ENCODE measurements at regions not wholly inside any gene's neighbourhood (a gene's known extent, or its start where the extent isn't known, plus 50 kb on each side); places are given as distances from the start of the nearest gene placed in this dataset.

GRCh38 chr15:100729461-100729860 is 127.1 kb downstream of the ASB7 start:
- no peak for TF ChIP-seq NRF1 (IDR thresholded peaks at IDR 0.05; ENCODE audit: low read depth, low read length)
- no peak for TF ChIP-seq CTCF (IDR thresholded peaks at IDR 0.05)
- no peak for TF ChIP-seq JUND (IDR thresholded peaks at IDR 0.05)
